ENCODE measurements at regions not wholly inside any gene's neighbourhood (a gene's known extent, or its start where the extent isn't known, plus 50 kb on each side); places are given as distances from the start of the nearest gene placed in this dataset.

DNA sequence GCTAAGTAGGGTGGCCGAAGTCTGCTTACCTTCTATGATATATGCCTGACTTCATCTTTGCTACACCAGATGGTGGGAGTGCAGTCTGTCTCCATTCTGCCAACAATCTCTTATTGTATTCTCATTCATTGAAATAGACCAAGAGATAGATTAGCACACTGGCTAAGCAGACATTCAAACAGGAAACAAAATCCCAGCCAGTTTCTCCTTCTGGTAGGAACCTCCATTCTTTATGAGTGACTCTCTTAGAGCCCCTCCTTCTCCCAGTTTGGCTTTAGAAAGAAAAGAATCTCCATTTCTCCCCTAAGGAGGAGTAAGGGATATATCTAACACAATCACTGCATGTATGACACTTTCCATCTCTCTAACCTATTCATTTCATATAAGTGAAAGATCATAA is 118.9 kb upstream of the COL5A2 start:
- TF ChIP-seq, protein P1, sequence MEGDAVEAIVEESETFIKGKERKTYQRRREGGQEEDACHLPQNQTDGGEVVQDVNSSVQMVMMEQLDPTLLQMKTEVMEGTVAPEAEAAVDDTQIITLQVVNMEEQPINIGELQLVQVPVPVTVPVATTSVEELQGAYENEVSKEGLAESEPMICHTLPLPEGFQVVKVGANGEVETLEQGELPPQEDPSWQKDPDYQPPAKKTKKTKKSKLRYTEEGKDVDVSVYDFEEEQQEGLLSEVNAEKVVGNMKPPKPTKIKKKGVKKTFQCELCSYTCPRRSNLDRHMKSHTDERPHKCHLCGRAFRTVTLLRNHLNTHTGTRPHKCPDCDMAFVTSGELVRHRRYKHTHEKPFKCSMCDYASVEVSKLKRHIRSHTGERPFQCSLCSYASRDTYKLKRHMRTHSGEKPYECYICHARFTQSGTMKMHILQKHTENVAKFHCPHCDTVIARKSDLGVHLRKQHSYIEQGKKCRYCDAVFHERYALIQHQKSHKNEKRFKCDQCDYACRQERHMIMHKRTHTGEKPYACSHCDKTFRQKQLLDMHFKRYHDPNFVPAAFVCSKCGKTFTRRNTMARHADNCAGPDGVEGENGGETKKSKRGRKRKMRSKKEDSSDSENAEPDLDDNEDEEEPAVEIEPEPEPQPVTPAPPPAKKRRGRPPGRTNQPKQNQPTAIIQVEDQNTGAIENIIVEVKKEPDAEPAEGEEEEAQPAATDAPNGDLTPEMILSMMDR (IDR thresholded peaks at IDR 0.05) = no peak
- no peak for TF ChIP-seq POLR2A (IDR thresholded peaks at IDR 0.05)
